GM12872 (cell line): ENCODE measurements at regions not wholly inside any gene's neighbourhood (a gene's known extent, or its start where the extent isn't known, plus 50 kb on each side); places are given as distances from the start of the nearest gene placed in this dataset.

Experiments
- CTCF ChIP-seq: IDR thresholded peaks from 3 replicates; pipeline ENCODE4 v1.5.1; 2011; ENCODE audit warnings: low read depth, mild to moderate bottlenecking, low read length, moderate library complexity; ENCODE audit not compliant: insufficient read depth

GRCh38 chr12:84632556-84632955 lies 280.0 kb downstream of the SLC6A15 start:
- TF ChIP-seq CTCF, result no peak

GRCh38 chr12:84631020-84631419 lies 281.6 kb downstream of the SLC6A15 start:
- TF ChIP-seq CTCF, result no peak

- TF ChIP-seq CTCF, result no peak
Observed at GRCh38 chr12:84627593-84627992, 285.0 kb downstream of the SLC6A15 start.

GRCh38 chr12:84624601-84625000 lies 288.0 kb downstream of the SLC6A15 start:
- no peak for TF ChIP-seq CTCF

GRCh38 chr12:84619053-84619571 lies 293.5 kb downstream of the SLC6A15 start:
- TF ChIP-seq CTCF, result no peak

- TF ChIP-seq CTCF, result no peak
Observed at GRCh38 chr12:84607170-84607819, 305.3 kb downstream of the SLC6A15 start.

- TF ChIP-seq CTCF, result no peak
Observed at GRCh38 chr12:84605983-84606382, 306.6 kb downstream of the SLC6A15 start.
